ENCODE measurements at regions not wholly inside any gene's neighbourhood (a gene's known extent, or its start where the extent isn't known, plus 50 kb on each side); places are given as distances from the start of the nearest gene placed in this dataset.

DNA sequence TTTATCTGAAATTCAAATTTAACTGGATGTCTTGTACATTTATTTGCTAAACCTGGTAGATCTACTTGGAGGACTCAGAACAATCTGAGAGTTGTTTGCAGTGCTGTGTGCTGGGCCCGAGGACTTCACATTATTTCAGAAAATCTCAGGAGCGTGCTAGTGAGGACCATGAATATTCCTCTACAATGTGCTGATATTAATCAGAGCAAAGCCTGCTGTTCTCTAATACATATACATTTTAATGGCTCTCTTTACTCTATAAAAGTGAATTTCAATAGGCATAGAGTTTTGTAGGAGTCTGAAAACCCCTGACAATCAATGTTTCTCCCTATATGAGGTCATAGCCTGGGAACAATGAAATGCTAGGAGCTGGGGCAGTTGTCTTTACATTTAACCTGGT lies 144.3 kb downstream of the NEDD1 start:
- TF ChIP-seq, protein P1, sequence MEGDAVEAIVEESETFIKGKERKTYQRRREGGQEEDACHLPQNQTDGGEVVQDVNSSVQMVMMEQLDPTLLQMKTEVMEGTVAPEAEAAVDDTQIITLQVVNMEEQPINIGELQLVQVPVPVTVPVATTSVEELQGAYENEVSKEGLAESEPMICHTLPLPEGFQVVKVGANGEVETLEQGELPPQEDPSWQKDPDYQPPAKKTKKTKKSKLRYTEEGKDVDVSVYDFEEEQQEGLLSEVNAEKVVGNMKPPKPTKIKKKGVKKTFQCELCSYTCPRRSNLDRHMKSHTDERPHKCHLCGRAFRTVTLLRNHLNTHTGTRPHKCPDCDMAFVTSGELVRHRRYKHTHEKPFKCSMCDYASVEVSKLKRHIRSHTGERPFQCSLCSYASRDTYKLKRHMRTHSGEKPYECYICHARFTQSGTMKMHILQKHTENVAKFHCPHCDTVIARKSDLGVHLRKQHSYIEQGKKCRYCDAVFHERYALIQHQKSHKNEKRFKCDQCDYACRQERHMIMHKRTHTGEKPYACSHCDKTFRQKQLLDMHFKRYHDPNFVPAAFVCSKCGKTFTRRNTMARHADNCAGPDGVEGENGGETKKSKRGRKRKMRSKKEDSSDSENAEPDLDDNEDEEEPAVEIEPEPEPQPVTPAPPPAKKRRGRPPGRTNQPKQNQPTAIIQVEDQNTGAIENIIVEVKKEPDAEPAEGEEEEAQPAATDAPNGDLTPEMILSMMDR (conservative IDR thresholded peaks at IDR 0.05; ENCODE audit: low read depth, low read length): no peak
- no peak for TF ChIP-seq EZH2 (IDR thresholded peaks at IDR 0.05; ENCODE audit: borderline replicate concordance, low read depth, low read length, poor library complexity, severe bottlenecking)

Measured in A673 (cell line).